Fibroblast of peridontal ligament (primary cell): ENCODE measurements at regions not wholly inside any gene's neighbourhood (a gene's known extent, or its start where the extent isn't known, plus 50 kb on each side); places are given as distances from the start of the nearest gene placed in this dataset.
A peak's percentile ranks its signal among the peaks of the same experiment; 100 is the strongest.
"Not testable (repeated sequence)": the region's sequence is repeated elsewhere in the genome, so short reads cannot be mapped to it uniquely, and the experiment has no call there.

Experiments
- DNase-seq: peaks from one replicate; pipeline ENCODE4 v3.0.0-alpha.2; 2010; ENCODE audit errors: extremely low read depth

GRCh38 chr3:36656873-36657272, 107.5 kb downstream of the DCLK3 start:
- DNase-seq: no peak

- DNase-seq: peak; percentile 17
Observed at GRCh38 chr3:36653095-36653494, 111.3 kb downstream of the DCLK3 start.

- DNase-seq: no peak
Observed at GRCh38 chr3:36652104-36652503, 112.2 kb downstream of the DCLK3 start.

- DNase-seq: no peak
Observed at GRCh38 chr3:36650271-36650671, 114.1 kb downstream of the DCLK3 start.

- DNase-seq: no peak
Observed at GRCh38 chr3:36649125-36649524, 115.2 kb downstream of the DCLK3 start.

GRCh38 chr3:36648241-36649034, 115.9 kb downstream of the DCLK3 start:
- DNase-seq: peak; percentile 97

GRCh38 chr3:36647423-36647853, 116.9 kb downstream of the DCLK3 start:
- DNase-seq: peak; percentile 59

GRCh38 chr3:36643192-36643591, 121.2 kb downstream of the DCLK3 start:
- DNase-seq: no peak

GRCh38 chr3:36635731-36636130, 128.6 kb downstream of the DCLK3 start:
- peak; percentile 4 for DNase-seq

- DNase-seq: not testable (repeated sequence)
Observed at GRCh38 chr3:36633897-36634296, 130.5 kb downstream of the DCLK3 start.

- no peak for DNase-seq
Observed at GRCh38 chr3:36633060-36633459, 131.3 kb downstream of the DCLK3 start.

- no peak for DNase-seq
Observed at GRCh38 chr3:36631549-36631948, 132.8 kb downstream of the DCLK3 start.

GRCh38 chr3:36615861-36616260, 148.5 kb downstream of the DCLK3 start:
- DNase-seq: no peak

- DNase-seq: no peak
Observed at GRCh38 chr3:36606871-36607765, 157.2 kb downstream of the DCLK3 start.

GRCh38 chr3:36603423-36603822, 160.9 kb downstream of the DCLK3 start:
- no peak for DNase-seq

- DNase-seq: no peak
Observed at GRCh38 chr3:36600404-36600803, 163.9 kb downstream of the DCLK3 start.
